ENCODE measurements at regions not wholly inside any gene's neighbourhood (a gene's known extent, or its start where the extent isn't known, plus 50 kb on each side); places are given as distances from the start of the nearest gene placed in this dataset.

- H3K4me1 ChIP-seq (ENCODE audit: control insufficient read depth in 1 of 2, insufficient read depth in 2 of 2, low read length in 2 of 2) = peaks cover 4 to 11% of the 10 kb centered on the region in 2 donors
- H3K9me3 ChIP-seq (ENCODE audit: control insufficient read depth in 1 of 2, low read length in 2 of 2) = no peaks in the 10 kb centered on the region
- no peak overlapping the region for H3K27ac ChIP-seq (ENCODE audit: low read depth, low read length)
- no peak overlapping the region for H3K4me3 ChIP-seq (ENCODE audit: low read depth in 1 of 2, low read length in 2 of 2)
- H3K36me3 ChIP-seq (ENCODE audit: control insufficient read depth in 1 of 2, insufficient read depth in 2 of 2, low read length in 2 of 2) = no peaks in the 10 kb centered on the region
- no peak overlapping the region for H3K9ac ChIP-seq (ENCODE audit: low read depth in 1 of 2, low read length in 2 of 2)
- H3K27me3 ChIP-seq (ENCODE audit: control insufficient read depth in 1 of 2, insufficient read depth in 2 of 2, low read length in 2 of 2) = no peaks in the 10 kb centered on the region
Observed at GRCh38 chr4:181956512-181956911, 286.7 kb upstream of the TENM3 start.

GRCh38 chr4:181957088-181957487 is 286.1 kb upstream of the TENM3 start:
- H3K27me3 ChIP-seq (ENCODE audit: control insufficient read depth in 1 of 2, insufficient read depth in 2 of 2, low read length in 2 of 2) = no peaks in the 10 kb centered on the region
- peaks cover 2 to 10% of the 10 kb centered on the region in 2 donors for H3K4me1 ChIP-seq (ENCODE audit: control insufficient read depth in 1 of 2, insufficient read depth in 2 of 2, low read length in 2 of 2)
- H3K9me3 ChIP-seq (ENCODE audit: control insufficient read depth in 1 of 2, low read length in 2 of 2) = no peaks in the 10 kb centered on the region
- H3K9ac ChIP-seq (ENCODE audit: low read depth in 1 of 2, low read length in 2 of 2) = no peak overlapping the region
- H3K4me3 ChIP-seq (ENCODE audit: low read depth in 1 of 2, low read length in 2 of 2) = no peak overlapping the region
- H3K36me3 ChIP-seq (ENCODE audit: control insufficient read depth in 1 of 2, insufficient read depth in 2 of 2, low read length in 2 of 2) = no peaks in the 10 kb centered on the region
- H3K27ac ChIP-seq (ENCODE audit: low read depth, low read length) = no peak overlapping the region

- no peaks in the 10 kb centered on the region for H3K9me3 ChIP-seq (ENCODE audit: control insufficient read depth in 1 of 2, low read length in 2 of 2)
- no peaks in the 10 kb centered on the region for H3K36me3 ChIP-seq (ENCODE audit: control insufficient read depth in 1 of 2, insufficient read depth in 2 of 2, low read length in 2 of 2)
- no peak overlapping the region for H3K4me3 ChIP-seq (ENCODE audit: low read depth in 1 of 2, low read length in 2 of 2)
- no peaks in the 10 kb centered on the region for H3K4me1 ChIP-seq (ENCODE audit: control insufficient read depth in 1 of 2, insufficient read depth in 2 of 2, low read length in 2 of 2)
- H3K9ac ChIP-seq (ENCODE audit: low read depth in 1 of 2, low read length in 2 of 2) = no peak overlapping the region
- H3K27ac ChIP-seq (ENCODE audit: low read depth, low read length) = no peak overlapping the region
- H3K27me3 ChIP-seq (ENCODE audit: control insufficient read depth in 1 of 2, insufficient read depth in 2 of 2, low read length in 2 of 2) = no peaks in the 10 kb centered on the region
Observed at GRCh38 chr4:181958446-181958845, 284.8 kb upstream of the TENM3 start.

- Histone ChIP-seq H3K27ac (ENCODE audit: low read depth, low read length) (no peak overlapping the region), H3K9me3 (ENCODE audit: control insufficient read depth in 1 of 2, low read length in 2 of 2) (no peaks in the 10 kb centered on the region), H3K4me1 (ENCODE audit: control insufficient read depth in 1 of 2, insufficient read depth in 2 of 2, low read length in 2 of 2) (no peaks in the 10 kb centered on the region), H3K27me3 (ENCODE audit: control insufficient read depth in 1 of 2, insufficient read depth in 2 of 2, low read length in 2 of 2) (no peaks in the 10 kb centered on the region), H3K36me3 (ENCODE audit: control insufficient read depth in 1 of 2, insufficient read depth in 2 of 2, low read length in 2 of 2) (no peaks in the 10 kb centered on the region), H3K4me3 (ENCODE audit: low read depth in 1 of 2, low read length in 2 of 2) (no peak overlapping the region), H3K9ac (ENCODE audit: low read depth in 1 of 2, low read length in 2 of 2) (no peak overlapping the region)
Observed at GRCh38 chr4:181959121-181959520, 284.1 kb upstream of the TENM3 start.

GRCh38 chr4:181960384-181960783 is 282.8 kb upstream of the TENM3 start:
- Histone ChIP-seq H3K4me3 (ENCODE audit: low read depth in 1 of 2, low read length in 2 of 2) (no peak overlapping the region), H3K27me3 (ENCODE audit: control insufficient read depth in 1 of 2, insufficient read depth in 2 of 2, low read length in 2 of 2) (no peaks in the 10 kb centered on the region), H3K4me1 (ENCODE audit: control insufficient read depth in 1 of 2, insufficient read depth in 2 of 2, low read length in 2 of 2) (no peaks in the 10 kb centered on the region), H3K27ac (ENCODE audit: low read depth, low read length) (no peak overlapping the region), H3K9me3 (ENCODE audit: control insufficient read depth in 1 of 2, low read length in 2 of 2) (no peaks in the 10 kb centered on the region), H3K36me3 (ENCODE audit: control insufficient read depth in 1 of 2, insufficient read depth in 2 of 2, low read length in 2 of 2) (no peaks in the 10 kb centered on the region), H3K9ac (ENCODE audit: low read depth in 1 of 2, low read length in 2 of 2) (no peak overlapping the region)

GRCh38 chr4:181962321-181962720 is 280.9 kb upstream of the TENM3 start:
- Histone ChIP-seq H3K9me3 (ENCODE audit: control insufficient read depth in 1 of 2, low read length in 2 of 2) (no peaks in the 10 kb centered on the region), H3K9ac (ENCODE audit: low read depth in 1 of 2, low read length in 2 of 2) (no peak overlapping the region), H3K4me1 (ENCODE audit: control insufficient read depth in 1 of 2, insufficient read depth in 2 of 2, low read length in 2 of 2) (no peaks in the 10 kb centered on the region), H3K27me3 (ENCODE audit: control insufficient read depth in 1 of 2, insufficient read depth in 2 of 2, low read length in 2 of 2) (no peaks in the 10 kb centered on the region), H3K36me3 (ENCODE audit: control insufficient read depth in 1 of 2, insufficient read depth in 2 of 2, low read length in 2 of 2) (no peaks in the 10 kb centered on the region), H3K4me3 (ENCODE audit: low read depth in 1 of 2, low read length in 2 of 2) (no peak overlapping the region), H3K27ac (ENCODE audit: low read depth, low read length) (no peak overlapping the region)

GRCh38 chr4:181964731-181965130 is 278.5 kb upstream of the TENM3 start:
- Histone ChIP-seq H3K4me3 (ENCODE audit: low read depth in 1 of 2, low read length in 2 of 2) (no peak overlapping the region), H3K9ac (ENCODE audit: low read depth in 1 of 2, low read length in 2 of 2) (no peak overlapping the region), H3K4me1 (ENCODE audit: control insufficient read depth in 1 of 2, insufficient read depth in 2 of 2, low read length in 2 of 2) (no peaks in the 10 kb centered on the region), H3K36me3 (ENCODE audit: control insufficient read depth in 1 of 2, insufficient read depth in 2 of 2, low read length in 2 of 2) (no peaks in the 10 kb centered on the region), H3K27me3 (ENCODE audit: control insufficient read depth in 1 of 2, insufficient read depth in 2 of 2, low read length in 2 of 2) (no peaks in the 10 kb centered on the region), H3K27ac (ENCODE audit: low read depth, low read length) (no peak overlapping the region), H3K9me3 (ENCODE audit: control insufficient read depth in 1 of 2, low read length in 2 of 2) (no peaks in the 10 kb centered on the region)

- no peaks in the 10 kb centered on the region for H3K27me3 ChIP-seq (ENCODE audit: control insufficient read depth in 1 of 2, insufficient read depth in 2 of 2, low read length in 2 of 2)
- H3K4me3 ChIP-seq (ENCODE audit: low read depth in 1 of 2, low read length in 2 of 2) = no peak overlapping the region
- no peak overlapping the region for H3K27ac ChIP-seq (ENCODE audit: low read depth, low read length)
- H3K9ac ChIP-seq (ENCODE audit: low read depth in 1 of 2, low read length in 2 of 2) = no peak overlapping the region
- H3K9me3 ChIP-seq (ENCODE audit: control insufficient read depth in 1 of 2, low read length in 2 of 2) = no peaks in the 10 kb centered on the region
- H3K36me3 ChIP-seq (ENCODE audit: control insufficient read depth in 1 of 2, insufficient read depth in 2 of 2, low read length in 2 of 2) = no peaks in the 10 kb centered on the region
- H3K4me1 ChIP-seq (ENCODE audit: control insufficient read depth in 1 of 2, insufficient read depth in 2 of 2, low read length in 2 of 2) = no peaks in the 10 kb centered on the region
Observed at GRCh38 chr4:181966104-181966551, 277.1 kb upstream of the TENM3 start.

GRCh38 chr4:181967401-181967800 is 275.8 kb upstream of the TENM3 start:
- no peaks in the 10 kb centered on the region for H3K27me3 ChIP-seq (ENCODE audit: control insufficient read depth in 1 of 2, insufficient read depth in 2 of 2, low read length in 2 of 2)
- no peak overlapping the region for H3K27ac ChIP-seq (ENCODE audit: low read depth, low read length)
- H3K36me3 ChIP-seq (ENCODE audit: control insufficient read depth in 1 of 2, insufficient read depth in 2 of 2, low read length in 2 of 2) = no peaks in the 10 kb centered on the region
- H3K9me3 ChIP-seq (ENCODE audit: control insufficient read depth in 1 of 2, low read length in 2 of 2) = no peaks in the 10 kb centered on the region
- H3K4me3 ChIP-seq (ENCODE audit: low read depth in 1 of 2, low read length in 2 of 2) = no peak overlapping the region
- H3K9ac ChIP-seq (ENCODE audit: low read depth in 1 of 2, low read length in 2 of 2) = no peak overlapping the region
- no peaks in the 10 kb centered on the region for H3K4me1 ChIP-seq (ENCODE audit: control insufficient read depth in 1 of 2, insufficient read depth in 2 of 2, low read length in 2 of 2)

- Histone ChIP-seq H3K36me3 (ENCODE audit: control insufficient read depth in 1 of 2, insufficient read depth in 2 of 2, low read length in 2 of 2) (no peaks in the 10 kb centered on the region), H3K9me3 (ENCODE audit: control insufficient read depth in 1 of 2, low read length in 2 of 2) (no peaks in the 10 kb centered on the region), H3K4me1 (ENCODE audit: control insufficient read depth in 1 of 2, insufficient read depth in 2 of 2, low read length in 2 of 2) (no peaks in the 10 kb centered on the region), H3K27me3 (ENCODE audit: control insufficient read depth in 1 of 2, insufficient read depth in 2 of 2, low read length in 2 of 2) (no peaks in the 10 kb centered on the region), H3K9ac (ENCODE audit: low read depth in 1 of 2, low read length in 2 of 2) (no peak overlapping the region), H3K4me3 (ENCODE audit: low read depth in 1 of 2, low read length in 2 of 2) (no peak overlapping the region), H3K27ac (ENCODE audit: low read depth, low read length) (no peak overlapping the region)
Observed at GRCh38 chr4:181968371-181968770, 274.8 kb upstream of the TENM3 start.

- Histone ChIP-seq H3K27ac (ENCODE audit: low read depth, low read length) (no peak overlapping the region), H3K4me1 (ENCODE audit: control insufficient read depth in 1 of 2, insufficient read depth in 2 of 2, low read length in 2 of 2) (no peaks in the 10 kb centered on the region), H3K9ac (ENCODE audit: low read depth in 1 of 2, low read length in 2 of 2) (no peak overlapping the region), H3K27me3 (ENCODE audit: control insufficient read depth in 1 of 2, insufficient read depth in 2 of 2, low read length in 2 of 2) (no peaks in the 10 kb centered on the region), H3K36me3 (ENCODE audit: control insufficient read depth in 1 of 2, insufficient read depth in 2 of 2, low read length in 2 of 2) (no peaks in the 10 kb centered on the region), H3K9me3 (ENCODE audit: control insufficient read depth in 1 of 2, low read length in 2 of 2) (no peaks in the 10 kb centered on the region), H3K4me3 (ENCODE audit: low read depth in 1 of 2, low read length in 2 of 2) (no peak overlapping the region)
Observed at GRCh38 chr4:181969151-181969550, 274.1 kb upstream of the TENM3 start.
